HEK293 (cell line): ENCODE measurements at regions not wholly inside any gene's neighbourhood (a gene's known extent, or its start where the extent isn't known, plus 50 kb on each side); places are given as distances from the start of the nearest gene placed in this dataset.

Experiments used
- CTCF ChIA-PET: fragments of 350-600 bp; formaldehyde crosslinking; extraction: SDS; loops from one replicate; lab custom pipeline; 2021; ENCODE audit warnings: antibody characterized with exemption; lab: Yijun Ruan, JAX
- POLR2A ChIA-PET: fragments of 300-600 bp; formaldehyde crosslinking; extraction: SDS; loops from one replicate; lab custom pipeline; 2020; ENCODE audit warnings: antibody characterized with exemption, inconsistent platforms; lab: Yijun Ruan, JAX
- H3K27ac ChIP-seq: fragments of 200-500 bp; sonication (Bioruptor generic); 2 replicates; pipeline ENCODE4 v1.5.1; 2014; ENCODE audit warnings: low read depth, low read length, control low read depth, inconsistent platforms; ENCODE audit errors: extremely low read depth
- H3K36me3 ChIP-seq, 2 experiments: fragments of 200-500 bp in 1 of 2; sonication (Bioruptor generic) in 1 of 2; 1 replicate in 1 of 2; 2 replicates in 1 of 2; pipeline ENCODE4 v1.5.1; 2014 to 2017; ENCODE audit warnings: inconsistent platforms in 2 of 2, low read length in 2 of 2; ENCODE audit not compliant: control insufficient read depth in 2 of 2, insufficient read depth in 1 of 2
- H3K4me1 ChIP-seq: fragments of 200-500 bp; sonication (Bioruptor generic); 2 replicates; pipeline ENCODE4 v1.5.1; 2014; ENCODE audit warnings: mild to moderate bottlenecking, low read length, inconsistent platforms; ENCODE audit not compliant: control insufficient read depth, insufficient read depth
- H3K4me3 ChIP-seq: 2 replicates; pipeline ENCODE4 v1.5.1; 2011; ENCODE audit warnings: low read depth, mild to moderate bottlenecking, control low read depth, low read length, moderate library complexity
- H3K9me3 ChIP-seq: fragments of 200-500 bp; sonication (Bioruptor generic); 2 replicates; pipeline ENCODE4 v1.5.1; 2014; ENCODE audit warnings: low read depth, low read length, inconsistent platforms; ENCODE audit not compliant: control insufficient read depth, insufficient read depth
- FEZF1 ChIP-seq: fragments of 450-650 bp; formaldehyde crosslinking; IDR thresholded peaks from 2 replicates; pipeline ENCODE4 v1.5.1; 2016; ENCODE audit warnings: missing biosample characterization, missing genetic modification characterization
- GLI4 ChIP-seq: fragments of 450-650 bp; formaldehyde crosslinking; IDR thresholded peaks from 2 replicates; pipeline ENCODE4 v1.5.1; 2016; ENCODE audit warnings: missing biosample characterization, missing genetic modification characterization
- GLIS1 ChIP-seq: fragments of 450-650 bp; formaldehyde crosslinking; IDR thresholded peaks from 2 replicates; pipeline ENCODE4 v1.5.1; 2016; ENCODE audit warnings: missing biosample characterization, missing genetic modification characterization
- HIC1 ChIP-seq: fragments of 450-650 bp; formaldehyde crosslinking; IDR thresholded peaks from 2 replicates; pipeline ENCODE4 v1.5.1; 2016; ENCODE audit warnings: missing biosample characterization, missing genetic modification characterization
- KLF7 ChIP-seq: fragments of 450-650 bp; formaldehyde crosslinking; IDR thresholded peaks from 2 replicates; pipeline ENCODE4 v1.5.1; 2016; ENCODE audit warnings: missing biosample characterization, missing genetic modification characterization, borderline replicate concordance
- SCRT1 ChIP-seq: fragments of 450-650 bp; formaldehyde crosslinking; IDR thresholded peaks from 2 replicates; pipeline ENCODE4 v1.5.1; 2016; ENCODE audit warnings: missing biosample characterization, missing genetic modification characterization, borderline replicate concordance
- TSHZ1 ChIP-seq: fragments of 450-650 bp; formaldehyde crosslinking; IDR thresholded peaks from 2 replicates; pipeline ENCODE4 v1.5.1; 2016; ENCODE audit warnings: missing biosample characterization, missing genetic modification characterization, borderline replicate concordance
- ZBTB20 ChIP-seq: fragments of 450-650 bp; formaldehyde crosslinking; IDR thresholded peaks from 2 replicates; pipeline ENCODE4 v1.5.1; 2016; ENCODE audit warnings: missing biosample characterization, missing genetic modification characterization
- ZEB2 ChIP-seq: fragments of 450-650 bp; formaldehyde crosslinking; IDR thresholded peaks from 2 replicates; pipeline ENCODE4 v1.5.1; 2016; ENCODE audit warnings: missing biosample characterization, missing genetic modification characterization
- ZFHX2 ChIP-seq: fragments of 450-650 bp; formaldehyde crosslinking; conservative IDR thresholded peaks from 2 replicates; pipeline ENCODE4 v1.5.1; 2016; ENCODE audit warnings: missing biosample characterization, missing genetic modification characterization
- ZIC2 ChIP-seq: fragments of 450-650 bp; formaldehyde crosslinking; IDR thresholded peaks from 2 replicates; pipeline ENCODE4 v1.5.1; 2016; ENCODE audit warnings: missing biosample characterization, missing genetic modification characterization
- ZNF10 ChIP-seq: fragments of 450-650 bp; formaldehyde crosslinking; IDR thresholded peaks from 2 replicates; pipeline ENCODE4 v1.5.1; 2017; ENCODE audit warnings: missing biosample characterization, missing genetic modification characterization
- ZNF112 ChIP-seq: fragments of 450-650 bp; formaldehyde crosslinking; IDR thresholded peaks from 2 replicates; pipeline ENCODE4 v1.5.0; 2017; ENCODE audit warnings: missing biosample characterization, missing genetic modification characterization
- ZNF132 ChIP-seq: fragments of 450-650 bp; formaldehyde crosslinking; IDR thresholded peaks from 2 replicates; pipeline ENCODE4 v1.5.1; 2017; ENCODE audit warnings: missing biosample characterization, missing genetic modification characterization, borderline replicate concordance
- ZNF133 ChIP-seq: fragments of 450-650 bp; formaldehyde crosslinking; IDR thresholded peaks from 2 replicates; pipeline ENCODE4 v1.5.1; 2016; ENCODE audit warnings: missing biosample characterization, missing genetic modification characterization
- ZNF174 ChIP-seq: fragments of 450-650 bp; formaldehyde crosslinking; IDR thresholded peaks from 2 replicates; pipeline ENCODE4 v1.5.0; 2017; ENCODE audit warnings: missing biosample characterization, mild to moderate bottlenecking, missing genetic modification characterization
- ZNF19 ChIP-seq: fragments of 450-650 bp; formaldehyde crosslinking; IDR thresholded peaks from 2 replicates; pipeline ENCODE4; 2016; ENCODE audit warnings: missing biosample characterization, missing genetic modification characterization, low read depth
- ZNF391 ChIP-seq: fragments of 450-650 bp; formaldehyde crosslinking; IDR thresholded peaks from 2 replicates; pipeline ENCODE4 v1.5.1; 2016; ENCODE audit warnings: low read depth, missing biosample characterization, missing genetic modification characterization, borderline replicate concordance
- ZNF394 ChIP-seq: fragments of 450-650 bp; formaldehyde crosslinking; IDR thresholded peaks from 2 replicates; pipeline ENCODE4 v1.5.1; 2016; ENCODE audit warnings: missing biosample characterization, missing genetic modification characterization, mild to moderate bottlenecking, moderate library complexity, borderline replicate concordance
- ZNF433 ChIP-seq: fragments of 450-650 bp; formaldehyde crosslinking; IDR thresholded peaks from 2 replicates; pipeline ENCODE4 v1.5.1; 2016; ENCODE audit warnings: missing biosample characterization, missing genetic modification characterization, low read depth
- ZNF513 ChIP-seq: fragments of 450-650 bp; IDR thresholded peaks from 2 replicates; pipeline ENCODE4 v1.5.1; 2018; ENCODE audit warnings: missing biosample characterization, missing genetic modification characterization
- ZNF544 ChIP-seq: fragments of 450-650 bp; formaldehyde crosslinking; IDR thresholded peaks from 2 replicates; pipeline ENCODE4 v1.5.0; 2017; ENCODE audit warnings: missing biosample characterization, missing genetic modification characterization
- ZNF585B ChIP-seq: fragments of 450-650 bp; formaldehyde crosslinking; IDR thresholded peaks from 2 replicates; pipeline ENCODE4 v1.5.1; 2016; ENCODE audit warnings: missing biosample characterization, missing genetic modification characterization
- ZNF626 ChIP-seq: fragments of 450-650 bp; sonication (Bioruptor Pico); formaldehyde crosslinking; IDR thresholded peaks from 2 replicates; pipeline ENCODE4 v1.5.1; 2018; ENCODE audit warnings: missing biosample characterization, missing genetic modification characterization, inconsistent platforms
- ZNF747 ChIP-seq: fragments of 450-650 bp; formaldehyde crosslinking; IDR thresholded peaks from 2 replicates; pipeline ENCODE4 v1.5.1; 2016; ENCODE audit warnings: missing biosample characterization, missing genetic modification characterization
- ZNF777 ChIP-seq: fragments of 450-650 bp; formaldehyde crosslinking; IDR thresholded peaks from 2 replicates; pipeline ENCODE4 v1.5.1; 2017; ENCODE audit warnings: missing biosample characterization, missing genetic modification characterization, borderline replicate concordance
- ZNF792 ChIP-seq: fragments of 450-650 bp; formaldehyde crosslinking; IDR thresholded peaks from 2 replicates; pipeline ENCODE4 v1.5.1; 2016; ENCODE audit warnings: missing biosample characterization, missing genetic modification characterization

- Histone ChIP-seq H3K9me3 (no peaks in the 10 kb centered on the region), H3K27ac (no peak overlapping the region), H3K4me3 (no peak overlapping the region), H3K36me3 (no peaks in the 10 kb centered on the region)
- CTCF ChIA-PET = interaction anchor here (1.2 kb wide), 1 partner anchor 9 kb away, joined by 4 read pairs; no protein-coding TSS in a partner anchor
- TF ChIP-seq ZIC2 = peak; percentile 89
- no peak for TF ChIP-seq ZNF777
- peak; percentile 77 for TF ChIP-seq GLIS1 (tag by site-specific recombination)
- TF ChIP-seq FEZF1 (tag by site-specific recombination) = peak; percentile 25; the same call in 1 of the 2 replicates
- no peak for TF ChIP-seq ZFHX2 (tag by site-specific recombination)
- no peak for TF ChIP-seq SCRT1 (tag by site-specific recombination)
- no peak for TF ChIP-seq ZNF391 (tag by site-specific recombination)
- TF ChIP-seq ZEB2 = no peak
- TF ChIP-seq, all 188 proteins: peak for 3
- H3K4me1 ChIP-seq = no peaks in the 10 kb centered on the region
- POLR2A ChIA-PET = no interaction called here
Measured at GRCh38 chr1:164982545-164982944, 374.0 kb downstream of the LMX1A start.

- Histone ChIP-seq H3K4me3 (no peak overlapping the region), H3K36me3 (no peaks in the 10 kb centered on the region), H3K4me1 (no peaks in the 10 kb centered on the region), H3K9me3 (no peaks in the 10 kb centered on the region), H3K27ac (no peak overlapping the region)
- POLR2A ChIA-PET = no interaction called here
- TF ChIP-seq ZNF10 (tag by site-specific recombination) (no peak), ZNF19 (tag by site-specific recombination) (no peak), ZBTB20 (tag by site-specific recombination) (no peak), ZNF433 (tag by site-specific recombination) (no peak), ZNF747 (tag by site-specific recombination) (no peak), GLI4 (tag by site-specific recombination) (no peak), TSHZ1 (no peak)
- CTCF ChIA-PET = no interaction called here
Measured at GRCh38 chr1:164977561-164977960, 379.0 kb downstream of the LMX1A start.

GRCh38 chr1:164971921-164972415 lies 384.5 kb downstream of the LMX1A start:
- H3K4me1 ChIP-seq = no peaks in the 10 kb centered on the region
- H3K4me3 ChIP-seq = no peak overlapping the region
- POLR2A ChIA-PET = no interaction called here
- CTCF ChIA-PET = no interaction called here
- H3K36me3 ChIP-seq = no peaks in the 10 kb centered on the region
- no peaks in the 10 kb centered on the region for H3K9me3 ChIP-seq
- H3K27ac ChIP-seq = no peak overlapping the region
- TF ChIP-seq ZNF792 (tag by site-specific recombination) = no peak
- TF ChIP-seq ZNF544 (tag by site-specific recombination) = no peak
- no peak for TF ChIP-seq KLF7
- TF ChIP-seq ZNF513 (tag by site-specific recombination) = no peak
- no peak for TF ChIP-seq ZNF585B (tag by site-specific recombination)
- no peak for TF ChIP-seq ZNF133 (tag by site-specific recombination)
- no peak for TF ChIP-seq HIC1 (tag by site-specific recombination)
- TF ChIP-seq ZNF174 (tag by site-specific recombination) = no peak
- no peak for TF ChIP-seq ZNF626 (tag by site-specific recombination)
- no peak for TF ChIP-seq ZNF112 (tag by site-specific recombination)
- no peak for TF ChIP-seq ZNF394 (tag by site-specific recombination)
- TF ChIP-seq ZNF433 (tag by site-specific recombination) = no peak
- no peak for TF ChIP-seq ZNF132
- TF ChIP-seq ZNF747 (tag by site-specific recombination) = no peak
